GM10248 (cell line): ENCODE measurements at regions not wholly inside any gene's neighbourhood (a gene's known extent, or its start where the extent isn't known, plus 50 kb on each side); places are given as distances from the start of the nearest gene placed in this dataset.

Experiments
- CTCF ChIA-PET: fragments of 300-600 bp; sonication (Branson Sonifier 250); formaldehyde crosslinking; extraction: SDS; loops from one replicate; lab custom pipeline; 2021; ENCODE audit warnings: antibody characterized with exemption; lab: Yijun Ruan, JAX
- POLR2A ChIA-PET: fragments of 350-650 bp; sonication (Branson Sonifier 250); formaldehyde crosslinking; extraction: SDS; loops from one replicate; lab custom pipeline; 2020; ENCODE audit warnings: antibody characterized with exemption; lab: Yijun Ruan, JAX
- DNase-seq: peaks from one replicate; pipeline ENCODE4 v3.0.0; 2012; ENCODE audit errors: extremely low spot score
- CTCF ChIP-seq: IDR thresholded peaks from 2 replicates; pipeline ENCODE4 v1.5.1; 2012; ENCODE audit warnings: mild to moderate bottlenecking, low read depth; ENCODE audit errors: extremely low read depth, missing control alignments, control extremely low read depth

GRCh38 chr10:123582084-123582989 is 83.8 kb upstream of the GPR26 start:
- POLR2A ChIA-PET = no interaction called here
- peak; percentile 93 for TF ChIP-seq CTCF
- CTCF ChIA-PET = interaction anchor here (0.7 to 6.9 kb wide), 26 partner anchors 9 to 815 kb away, joined by 3 to 101 read pairs (median 4); no protein-coding TSS in a partner anchor
- DNase-seq = peak; percentile 81

- ChIA-PET POLR2A (no interaction called here), CTCF (interaction anchor here (1.0 to 6.9 kb wide), 7 partner anchors 10 to 541 kb away, joined by 3 to 101 read pairs (median 5); no protein-coding TSS in a partner anchor)
- TF ChIP-seq CTCF = peak; percentile 52
- peak; percentile 68 for DNase-seq
These were observed 82.3 kb upstream of the GPR26 start for GRCh38 chr10:123583639-123584418.

- DNase-seq = no peak
- ChIA-PET CTCF (interaction anchor here (1.0 to 6.9 kb wide), 3 partner anchors 14 to 380 kb away, joined by 3 to 101 read pairs (median 4); no protein-coding TSS in a partner anchor), POLR2A (no interaction called here)
- TF ChIP-seq CTCF = no peak
These were observed 81.8 kb upstream of the GPR26 start for GRCh38 chr10:123584419-123584775.

- CTCF ChIA-PET = interaction anchor here (1.2 to 6.9 kb wide), 3 partner anchors 13 to 382 kb away, joined by 4 to 101 read pairs (median 4); no protein-coding TSS in a partner anchor
- TF ChIP-seq CTCF = no peak
- no peak for DNase-seq
- POLR2A ChIA-PET = no interaction called here
These were observed 80.4 kb upstream of the GPR26 start for GRCh38 chr10:123585477-123586445.

- ChIA-PET POLR2A (no interaction called here), CTCF (interaction anchor here (1.5 kb wide), 1 partner anchor 380 kb away, joined by 4 read pairs; no protein-coding TSS in a partner anchor)
- TF ChIP-seq CTCF = no peak
- no peak for DNase-seq
These were observed 79.0 kb upstream of the GPR26 start for GRCh38 chr10:123587110-123587509.
